Left lung (tissue), 4 donors: ENCODE measurements at regions not wholly inside any gene's neighbourhood (a gene's known extent, or its start where the extent isn't known, plus 50 kb on each side); places are given as distances from the start of the nearest gene placed in this dataset.

Experiments used
- ATAC-seq: fragments of 200-7000 bp; cut with Tn5 transposase; one replicate; pipeline ENCODE4 v1.9.1; 2020; ENCODE audit warnings: moderate library complexity
- DNase-seq, 4 donors: peaks; one replicate each; pipeline ENCODE4 v3.0.0-alpha.2; 2013 to 2020
- H3K27ac ChIP-seq, 2 donors: fragments of 200-600 bp; sonication (generic) in 1 of 2; one replicate each; pipeline versions ENCODE4 v1.5.0 to v1.8.0; 2020 to 2021
- H3K27me3 ChIP-seq, 2 donors: fragments of 200-600 bp; sonication (generic) in 1 of 2; one replicate each; pipeline versions ENCODE4 v1.5.0 to v1.8.0; 2020 to 2021
- H3K36me3 ChIP-seq, 2 donors: fragments of 200-600 bp; sonication (generic) in 1 of 2; one replicate each; pipeline versions ENCODE4 v1.5.0 to v1.8.0; 2020 to 2021
- H3K4me1 ChIP-seq, 2 donors: fragments of 200-600 bp; one replicate each; pipeline ENCODE4 v1.8.0; 2021
- H3K4me3 ChIP-seq, 2 donors: fragments of 200-600 bp; sonication (generic) in 1 of 2; one replicate each; pipeline versions ENCODE4 v1.5.0 to v1.8.0; 2020 to 2021; ENCODE audit warnings: mild to moderate bottlenecking in 1 of 2
- H3K9me3 ChIP-seq, 2 donors: fragments of 200-600 bp; sonication (generic) in 1 of 2; one replicate each; pipeline versions ENCODE4 v1.5.0 to v1.8.0; 2020 to 2021
- intact Hi-C, 2 donors: fragments of 100-400 bp; cut with DNase I; formaldehyde crosslinking; loops; one replicate each; pipeline versions ENCODE4 v1.11.2 to v1.14.2; 2022
- TF ChIP-seq, protein P1 (sequence below), 2 donors: fragments of 200-600 bp; sonication (generic) in 1 of 2; IDR thresholded peaks; one replicate each; pipeline versions ENCODE4 v1.5.0 to v1.8.0; 2021; ENCODE audit warnings: antibody characterized with exemption in 2 of 2
- donor health status: DM: no; HTN: yes; CAD: no.
- donor health status: DM: no; HTN: no; CAD: no.

DNA sequence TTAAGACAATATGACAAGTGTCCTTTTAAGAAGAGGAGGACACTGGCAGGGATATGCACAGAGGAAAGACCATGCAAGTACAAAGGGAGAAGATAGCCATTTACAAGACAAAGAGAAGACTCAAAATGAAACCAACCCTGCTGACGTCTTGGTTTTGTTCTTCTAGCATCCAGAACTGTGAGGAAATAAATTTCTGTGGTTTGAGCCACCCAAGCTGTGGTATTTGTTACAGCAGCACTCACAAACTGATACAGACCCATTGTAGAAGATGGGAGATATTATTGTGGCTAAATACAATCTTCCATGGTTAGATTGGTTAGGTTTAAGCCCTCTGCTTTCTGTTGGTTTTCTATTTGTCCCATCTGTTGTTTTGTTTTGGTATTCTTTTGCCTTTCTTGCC, 88.6 kb upstream of the SLC35F1 start:
- no peaks in the 10 kb centered on the region for H3K36me3 ChIP-seq
- H3K9me3 ChIP-seq = peaks cover 0 to 3% of the 10 kb centered on the region in 2 donors
- no peak overlapping the region for H3K4me3 ChIP-seq
- H3K27me3 ChIP-seq = no peaks in the 10 kb centered on the region
- no peaks in the 10 kb centered on the region for H3K4me1 ChIP-seq
- ATAC-seq (no peak), DNase-seq (no peak)
- TF ChIP-seq, protein P1, sequence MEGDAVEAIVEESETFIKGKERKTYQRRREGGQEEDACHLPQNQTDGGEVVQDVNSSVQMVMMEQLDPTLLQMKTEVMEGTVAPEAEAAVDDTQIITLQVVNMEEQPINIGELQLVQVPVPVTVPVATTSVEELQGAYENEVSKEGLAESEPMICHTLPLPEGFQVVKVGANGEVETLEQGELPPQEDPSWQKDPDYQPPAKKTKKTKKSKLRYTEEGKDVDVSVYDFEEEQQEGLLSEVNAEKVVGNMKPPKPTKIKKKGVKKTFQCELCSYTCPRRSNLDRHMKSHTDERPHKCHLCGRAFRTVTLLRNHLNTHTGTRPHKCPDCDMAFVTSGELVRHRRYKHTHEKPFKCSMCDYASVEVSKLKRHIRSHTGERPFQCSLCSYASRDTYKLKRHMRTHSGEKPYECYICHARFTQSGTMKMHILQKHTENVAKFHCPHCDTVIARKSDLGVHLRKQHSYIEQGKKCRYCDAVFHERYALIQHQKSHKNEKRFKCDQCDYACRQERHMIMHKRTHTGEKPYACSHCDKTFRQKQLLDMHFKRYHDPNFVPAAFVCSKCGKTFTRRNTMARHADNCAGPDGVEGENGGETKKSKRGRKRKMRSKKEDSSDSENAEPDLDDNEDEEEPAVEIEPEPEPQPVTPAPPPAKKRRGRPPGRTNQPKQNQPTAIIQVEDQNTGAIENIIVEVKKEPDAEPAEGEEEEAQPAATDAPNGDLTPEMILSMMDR (IDR thresholded peaks at IDR 0.05) = no peak
- no peak overlapping the region for H3K27ac ChIP-seq
- intact Hi-C loops = no loop called here

DNA sequence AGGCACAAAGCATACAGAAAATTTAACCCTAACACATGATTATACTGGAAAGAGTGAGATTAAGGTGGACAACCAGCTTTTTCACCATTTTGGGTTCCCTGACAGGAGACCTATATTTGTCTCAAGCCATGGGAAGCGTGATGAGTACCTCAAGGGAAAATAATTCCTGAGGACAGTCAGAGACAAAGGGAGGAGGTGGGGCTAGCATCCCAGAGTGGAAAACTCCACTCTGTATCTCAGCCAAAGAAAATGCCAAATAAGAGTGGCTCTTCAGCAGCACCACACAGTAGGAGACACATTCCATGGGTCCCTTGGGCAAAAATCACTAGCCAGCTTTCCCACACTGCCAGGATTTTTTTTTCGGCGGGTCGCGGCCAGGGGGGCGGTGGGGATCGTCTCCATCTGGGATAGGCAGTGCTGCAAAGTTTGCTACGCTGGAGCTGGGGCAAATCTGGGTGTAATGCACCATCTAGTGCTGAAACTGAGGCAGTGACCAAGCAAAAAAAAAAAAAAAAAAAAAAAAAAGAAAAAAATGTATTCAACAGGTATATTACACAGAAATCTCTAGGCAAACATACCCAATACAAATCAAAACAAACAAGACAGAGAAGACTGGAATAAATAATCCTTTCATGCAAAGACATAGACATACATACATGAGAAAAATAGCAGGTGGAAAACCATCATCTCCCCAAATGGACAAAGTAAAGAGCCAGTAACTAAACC, 77.3 kb upstream of the SLC35F1 start:
- Histone ChIP-seq H3K4me3 (no peak overlapping the region), H3K9me3 (peaks cover 0 to 7% of the 10 kb centered on the region in 2 donors), H3K36me3 (no peaks in the 10 kb centered on the region), H3K4me1 (no peaks in the 10 kb centered on the region), H3K27me3 (no peaks in the 10 kb centered on the region), H3K27ac (no peak overlapping the region)
- ATAC-seq (peak; percentile 35), DNase-seq (peak in 1 of 4 donors; percentile 32)
- intact Hi-C loops = no loop called here
- TF ChIP-seq, protein P1 (IDR thresholded peaks at IDR 0.05) = no peak

DNA sequence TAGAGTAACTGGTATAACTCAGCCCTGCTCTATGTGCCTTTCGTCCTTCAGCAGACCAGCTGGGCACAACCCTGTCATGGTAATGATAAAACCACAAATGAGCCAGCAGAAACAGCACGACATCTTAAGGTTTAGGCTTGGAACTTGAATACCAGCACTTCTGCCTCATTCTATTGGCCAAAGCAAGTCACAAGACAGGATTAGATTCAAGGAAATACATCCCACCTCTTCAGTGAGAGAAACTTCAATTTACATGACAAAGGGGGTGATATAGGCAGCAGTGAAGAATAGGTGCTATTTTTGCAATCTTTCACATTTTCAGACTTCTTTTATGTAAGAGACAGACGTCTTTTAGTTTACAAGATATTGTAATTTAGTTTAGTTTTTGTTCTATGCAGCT, 69.8 kb upstream of the SLC35F1 start:
- intact Hi-C loops = no loop called here
- TF ChIP-seq, protein P1 (IDR thresholded peaks at IDR 0.05) = no peak
- no peak for DNase-seq
- H3K4me3 ChIP-seq = no peak overlapping the region
- no peaks in the 10 kb centered on the region for H3K9me3 ChIP-seq
- H3K27ac ChIP-seq = no peak overlapping the region
- no peaks in the 10 kb centered on the region for H3K27me3 ChIP-seq
- no peaks in the 10 kb centered on the region for H3K36me3 ChIP-seq
- no peak for ATAC-seq
- no peaks in the 10 kb centered on the region for H3K4me1 ChIP-seq

DNA sequence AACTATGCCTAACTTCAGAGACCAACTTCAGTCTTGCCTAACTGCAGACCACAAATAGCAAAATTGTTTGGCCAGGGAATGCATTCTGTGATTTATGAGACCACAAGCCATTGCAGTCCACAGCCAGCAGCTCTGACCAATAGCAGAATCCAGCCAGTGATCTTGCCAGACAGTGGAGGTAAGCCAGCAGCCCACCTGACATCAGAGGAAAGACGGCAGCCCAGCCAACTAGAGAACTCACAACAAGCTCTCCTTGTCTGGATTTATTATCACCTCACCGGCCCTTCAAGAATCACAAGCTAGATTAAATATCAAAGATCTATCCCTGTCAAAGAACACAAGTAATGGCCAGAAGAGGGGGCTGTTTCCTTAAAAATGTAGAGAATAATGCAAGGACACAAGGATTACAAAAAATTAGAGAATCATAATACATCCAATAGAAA, 66.5 kb upstream of the SLC35F1 start:
- TF ChIP-seq, protein P1 (IDR thresholded peaks at IDR 0.05) = peak in 1 of 2 donors; percentile 11
- H3K9me3 ChIP-seq = peaks cover 0 to under 1% of the 10 kb centered on the region in 2 donors
- intact Hi-C loops = no loop called here
- no peak overlapping the region for H3K27ac ChIP-seq
- DNase-seq (peak in 1 of 4 donors; percentile 24), ATAC-seq (no peak)
- H3K36me3 ChIP-seq = no peaks in the 10 kb centered on the region
- H3K27me3 ChIP-seq = no peaks in the 10 kb centered on the region
- no peak overlapping the region for H3K4me3 ChIP-seq
- no peaks in the 10 kb centered on the region for H3K4me1 ChIP-seq

DNA sequence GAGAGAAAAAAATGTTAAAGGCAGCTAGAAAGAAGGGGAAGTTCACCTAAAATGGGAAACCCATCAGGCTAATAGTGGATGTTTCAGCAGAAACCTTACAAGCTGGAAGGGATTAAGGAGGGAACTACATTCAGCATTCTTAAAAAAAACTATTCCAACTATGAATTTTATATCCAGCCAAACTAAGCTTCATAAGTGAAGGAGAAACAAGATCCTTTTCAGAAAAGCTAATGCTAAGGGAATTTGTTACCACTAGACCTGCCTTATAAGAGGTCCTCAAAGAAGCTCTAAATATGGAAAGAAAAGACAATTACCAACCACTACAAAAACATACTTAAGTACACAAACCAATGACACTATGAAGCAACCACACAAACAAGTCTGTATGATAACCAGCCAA, 59.2 kb upstream of the SLC35F1 start:
- no peak for DNase-seq
- Histone ChIP-seq H3K36me3 (no peaks in the 10 kb centered on the region), H3K27me3 (no peaks in the 10 kb centered on the region)

More for the DNA sequence above, 59.2 kb upstream of the SLC35F1 start:
- peaks cover 0 to 15% of the 10 kb centered on the region in 2 donors for H3K9me3 ChIP-seq
- no peak for ATAC-seq
- H3K4me1 ChIP-seq = no peaks in the 10 kb centered on the region
- TF ChIP-seq, protein P1 (IDR thresholded peaks at IDR 0.05) = no peak
- no peak overlapping the region for H3K4me3 ChIP-seq
- no peak overlapping the region for H3K27ac ChIP-seq
- intact Hi-C loops = no loop called here
